GM21786 (cell line): ENCODE measurements at regions not wholly inside any gene's neighbourhood (a gene's known extent, or its start where the extent isn't known, plus 50 kb on each side); places are given as distances from the start of the nearest gene placed in this dataset.

Experiments used
- ATAC-seq: cut with Tn5 transposase; IDR thresholded peaks from one replicate; pipeline ENCODE4 v1.9.1; 2021; ENCODE audit not compliant: unreplicated experiment

DNA sequence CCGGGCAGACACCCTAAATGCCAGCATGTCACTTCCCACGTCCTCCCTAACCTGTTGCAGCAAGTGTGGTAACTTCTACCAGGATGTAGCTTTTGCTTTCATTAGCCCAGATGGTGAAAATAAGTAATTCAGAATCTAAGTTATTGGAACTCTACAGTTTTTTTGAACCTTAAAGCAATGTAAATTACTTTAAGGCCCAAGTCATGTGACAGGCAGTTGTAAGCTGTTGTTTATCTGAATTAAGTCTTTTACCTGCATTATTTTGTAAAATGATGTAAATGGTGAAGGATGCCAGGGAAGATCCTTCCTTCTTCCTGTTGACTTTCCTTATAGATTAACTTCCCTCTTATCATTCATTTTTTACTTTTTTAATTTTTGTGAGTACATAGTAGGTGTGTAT lies 670.2 kb downstream of the SEMA5A start:
- ATAC-seq = no peak

DNA sequence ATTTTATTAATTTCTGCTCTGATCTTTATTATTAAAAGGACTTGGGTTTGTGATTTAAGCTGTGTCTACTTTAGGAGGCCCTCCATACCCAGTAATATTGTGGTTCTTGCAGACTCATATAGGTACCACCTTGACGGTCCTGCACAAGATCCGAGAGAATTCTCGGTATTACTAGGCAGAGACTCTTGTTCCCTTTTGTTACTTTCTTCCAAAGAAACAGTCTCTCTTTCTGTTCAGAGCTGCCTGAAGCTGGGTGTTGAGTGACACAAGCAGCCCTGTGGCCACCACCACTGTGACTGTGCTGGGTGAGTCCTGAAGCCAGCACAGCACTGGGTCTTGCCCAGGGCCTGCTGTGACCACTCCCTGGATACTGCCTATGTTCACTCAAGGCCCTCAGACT lies 666.6 kb downstream of the SEMA5A start:
- no peak for ATAC-seq

DNA sequence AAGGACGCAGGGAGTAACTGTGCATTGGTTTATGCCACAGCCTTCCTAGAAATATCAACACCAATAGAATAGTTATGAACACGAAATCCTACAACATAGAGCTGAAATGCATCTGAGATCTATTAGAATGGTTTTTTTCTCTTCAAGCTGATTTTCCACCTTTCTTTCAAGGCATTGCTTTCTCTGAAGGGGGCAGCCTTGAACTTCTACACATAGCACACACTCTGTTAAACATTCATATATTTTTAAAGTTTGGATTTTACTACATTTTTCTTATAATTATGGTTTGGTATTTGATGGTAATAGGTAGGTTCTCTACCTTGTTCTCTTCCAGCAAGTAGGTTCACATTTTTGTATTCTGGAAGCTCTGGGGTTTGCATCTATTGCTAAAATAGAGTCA lies 661.8 kb downstream of the SEMA5A start:
- ATAC-seq = no peak

DNA sequence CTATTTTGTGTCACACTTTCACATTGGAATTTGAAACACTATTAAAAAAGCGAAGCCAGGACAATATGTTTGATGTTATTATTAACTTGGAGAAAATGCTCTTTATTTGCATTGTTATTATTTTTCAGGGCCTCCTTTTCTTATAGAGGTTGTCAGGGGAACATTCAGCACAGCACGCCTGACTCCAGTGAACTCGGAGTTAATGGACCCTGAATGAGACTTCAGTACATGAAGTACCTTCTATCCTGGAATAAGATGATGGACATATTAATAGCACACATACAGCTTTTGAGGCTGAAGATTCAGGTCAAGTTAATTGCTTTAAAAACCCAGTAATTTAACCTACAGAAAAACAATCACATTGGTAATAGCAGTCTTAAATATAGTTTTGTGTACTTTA lies 652.9 kb downstream of the SEMA5A start:
- no peak for ATAC-seq

DNA sequence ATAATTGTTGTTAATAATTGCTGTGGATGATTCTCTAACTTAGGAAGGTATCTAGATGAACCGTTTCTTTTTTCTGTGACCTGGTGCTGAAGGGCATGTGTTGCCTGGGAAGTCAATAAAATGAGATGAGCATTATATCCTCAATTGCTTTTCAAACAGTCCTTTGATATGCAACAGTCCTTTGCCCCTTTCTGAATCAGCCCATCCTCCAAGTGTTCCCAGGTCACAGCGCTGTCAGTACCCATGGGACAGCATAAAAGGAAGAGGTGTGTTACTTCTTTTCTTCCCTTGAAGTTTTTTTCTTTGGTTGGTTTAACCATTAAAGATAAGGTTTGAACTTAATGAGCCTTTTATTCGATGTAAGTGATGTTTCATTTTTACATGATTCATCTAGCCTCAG lies 651.8 kb downstream of the SEMA5A start:
- ATAC-seq = no peak

DNA sequence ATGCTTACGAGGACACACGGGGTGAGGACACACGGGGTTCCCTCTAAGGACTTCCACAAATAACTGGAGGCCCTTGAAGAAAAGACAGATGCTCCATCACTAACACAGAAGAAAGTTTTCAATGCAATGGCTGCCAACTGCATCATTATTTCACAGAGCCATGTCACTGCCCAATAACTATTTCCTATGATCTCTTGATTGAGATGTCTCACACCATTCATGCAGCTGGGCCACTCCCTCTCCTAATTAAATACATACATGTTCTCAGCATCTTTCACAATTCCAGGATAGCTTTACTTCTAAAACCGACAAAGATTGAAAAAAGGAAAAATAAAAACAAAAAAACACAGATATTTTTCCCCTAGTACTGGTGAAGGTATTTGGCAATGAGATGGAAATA lies 650.8 kb downstream of the SEMA5A start:
- ATAC-seq = no peak

DNA sequence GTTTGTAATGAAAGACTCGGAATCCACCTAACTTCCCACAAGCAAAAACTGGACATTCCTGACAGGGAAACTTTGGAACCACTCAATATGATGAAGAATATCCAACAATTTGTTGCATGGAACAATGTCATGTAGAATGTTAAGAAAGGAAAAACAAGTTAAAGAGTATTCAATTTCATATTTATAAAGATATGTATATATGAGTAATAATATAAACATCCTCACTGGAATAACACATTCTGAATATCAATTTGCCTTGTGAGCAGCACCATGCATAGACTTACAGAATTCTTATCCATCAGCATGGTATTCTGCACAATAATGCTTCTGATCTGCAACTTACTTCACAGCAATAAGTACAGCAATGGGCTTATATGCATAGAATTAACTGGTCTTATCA lies 650.3 kb downstream of the SEMA5A start:
- no peak for ATAC-seq

DNA sequence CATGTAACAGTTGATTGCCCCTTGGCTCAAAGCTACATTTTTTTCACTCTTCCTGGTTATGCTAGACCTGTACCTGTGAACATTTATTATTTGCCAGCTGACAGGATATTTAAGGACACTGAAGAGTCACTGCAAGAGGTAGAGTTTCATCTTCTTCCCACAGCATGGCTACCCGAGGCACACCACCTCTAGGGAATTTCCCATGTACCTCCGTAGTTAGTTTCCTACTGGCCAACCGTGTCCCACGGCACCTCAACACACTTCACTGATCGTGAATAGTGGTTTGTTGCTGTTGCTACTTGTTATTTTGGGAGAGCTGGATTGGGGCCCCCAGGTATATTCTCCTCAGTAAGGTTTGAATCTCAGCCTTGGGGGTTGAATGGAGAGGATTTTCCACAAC lies 648.6 kb downstream of the SEMA5A start:
- ATAC-seq = no peak

DNA sequence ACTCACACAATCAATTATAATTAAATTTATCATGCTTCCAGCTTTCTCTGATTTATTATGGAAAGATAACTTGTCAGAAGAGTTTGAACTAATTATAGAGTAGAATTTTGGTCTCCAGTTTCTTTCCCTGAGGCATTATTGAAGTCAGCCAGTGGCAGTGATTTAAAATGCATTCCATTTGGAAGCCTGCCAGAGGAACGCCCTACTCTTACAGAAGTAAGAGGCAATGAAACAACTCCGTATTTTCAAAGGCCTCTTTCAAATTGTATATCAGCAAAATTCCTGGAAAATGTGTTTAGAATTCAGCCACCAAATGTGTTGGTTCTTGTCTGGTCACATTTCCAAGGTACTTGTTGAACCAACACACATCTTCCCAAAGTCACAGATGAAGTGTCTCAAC lies 640.9 kb downstream of the SEMA5A start:
- ATAC-seq = no peak

DNA sequence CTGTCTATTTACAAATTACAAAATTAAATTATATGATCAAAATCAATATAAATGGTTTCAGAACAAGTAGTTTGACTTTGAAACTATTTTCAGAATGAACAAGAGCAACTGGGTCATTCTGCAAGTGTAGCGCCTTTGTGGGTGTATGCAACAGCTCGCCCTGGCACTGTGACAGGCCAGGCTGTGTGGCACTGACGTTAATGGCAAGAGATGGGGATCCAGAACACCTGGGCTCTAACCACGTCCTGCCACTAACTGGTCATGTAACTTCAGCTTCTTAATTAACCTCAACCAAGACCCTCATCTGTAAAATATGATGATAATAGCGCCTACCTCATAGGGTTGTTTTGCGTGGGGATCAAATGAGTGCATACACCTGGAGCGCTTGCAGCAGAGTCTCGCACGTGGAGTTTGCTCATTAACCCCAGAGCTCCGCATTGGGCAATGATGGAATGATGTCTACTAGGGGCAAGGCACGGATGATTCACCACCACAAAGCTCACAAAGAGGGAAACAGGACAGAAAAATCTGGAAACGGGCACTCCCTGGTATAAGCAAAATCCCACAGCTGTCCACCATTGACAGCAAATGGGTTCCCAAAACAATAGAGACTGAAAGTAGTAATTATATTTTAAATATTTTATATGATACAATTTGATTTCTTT lies 639.4 kb downstream of the SEMA5A start:
- no peak for ATAC-seq

DNA sequence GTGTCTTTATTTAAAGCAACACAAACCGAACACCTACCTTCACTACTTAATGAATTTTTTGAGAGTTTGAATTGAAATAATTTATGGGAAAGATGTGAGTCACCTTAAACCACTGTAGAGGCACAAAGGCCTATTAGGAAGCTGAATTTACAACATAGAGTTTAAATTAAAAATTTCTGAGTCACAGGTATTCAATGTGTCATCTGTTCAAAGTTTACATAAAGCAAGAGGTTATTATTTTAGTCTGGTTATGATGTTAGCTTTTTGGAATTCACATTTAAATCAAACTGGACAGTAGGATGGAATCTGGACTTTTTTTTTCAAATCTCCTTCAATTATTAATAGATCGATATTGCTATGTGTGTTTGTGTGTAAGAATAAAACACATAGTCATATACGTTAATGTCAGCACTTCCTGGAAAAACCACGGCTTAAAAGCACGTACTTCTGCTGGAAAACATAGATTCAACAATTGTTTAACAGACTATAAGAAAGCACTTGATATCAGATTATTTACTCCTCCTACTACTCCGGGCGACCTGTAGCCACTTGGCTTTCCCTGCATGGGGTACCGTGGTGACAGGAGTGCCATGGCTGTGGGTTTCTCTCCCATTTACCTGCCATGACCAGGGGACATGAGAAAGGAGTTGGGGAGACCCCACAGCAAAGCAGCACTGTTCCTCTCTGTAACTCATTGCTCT lies 638.6 kb downstream of the SEMA5A start:
- ATAC-seq = no peak

DNA sequence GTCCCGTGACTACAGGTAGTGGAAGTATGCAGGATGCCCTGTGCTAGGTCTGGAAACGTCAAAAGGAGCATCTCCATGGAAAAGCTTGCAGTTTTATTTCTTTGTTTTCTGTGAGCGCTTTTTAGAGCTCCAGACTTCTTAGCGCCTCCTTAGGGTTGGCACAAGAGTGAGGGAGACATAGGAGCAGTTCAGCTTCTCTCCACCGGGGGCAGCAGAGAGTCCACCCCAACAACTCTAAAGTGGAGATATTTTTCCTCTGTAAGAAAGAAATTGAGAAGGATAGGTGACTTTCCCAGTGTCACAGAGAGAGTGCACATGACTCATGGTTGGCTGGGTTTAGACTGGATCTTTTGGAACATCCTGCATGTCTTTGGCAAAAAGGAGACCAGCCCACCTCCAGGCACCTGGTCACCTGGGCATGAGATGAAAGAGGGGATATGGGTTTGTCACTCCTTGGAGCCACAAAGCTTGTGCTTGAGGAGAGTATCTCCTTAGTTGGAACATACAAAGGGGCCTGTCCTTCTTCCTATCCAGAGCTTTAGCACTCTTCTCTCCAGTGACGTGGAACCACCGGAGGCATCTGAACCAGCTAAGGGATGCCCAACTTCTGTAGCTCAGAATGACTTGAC lies 637.7 kb downstream of the SEMA5A start:
- peak; percentile 72 for ATAC-seq

DNA sequence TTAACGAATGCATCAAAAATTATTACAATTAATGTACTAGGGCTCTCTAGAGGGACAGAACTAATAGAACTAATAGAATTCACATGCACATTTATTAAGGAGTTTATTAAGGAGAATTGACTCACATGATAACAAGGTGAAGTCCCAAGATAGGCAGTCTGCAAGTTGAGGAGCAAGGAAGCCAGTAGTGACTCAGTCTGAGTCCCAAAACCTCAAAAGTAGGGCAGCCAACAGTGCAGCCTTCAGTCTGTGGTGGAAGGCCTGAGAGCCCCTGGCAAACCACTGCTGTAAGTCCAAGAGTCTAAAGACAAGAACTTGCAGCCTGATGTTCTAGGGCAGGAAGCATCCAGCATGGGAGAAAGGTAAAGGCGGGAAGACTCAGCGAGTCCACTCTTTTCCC lies 633.8 kb downstream of the SEMA5A start:
- no peak for ATAC-seq

DNA sequence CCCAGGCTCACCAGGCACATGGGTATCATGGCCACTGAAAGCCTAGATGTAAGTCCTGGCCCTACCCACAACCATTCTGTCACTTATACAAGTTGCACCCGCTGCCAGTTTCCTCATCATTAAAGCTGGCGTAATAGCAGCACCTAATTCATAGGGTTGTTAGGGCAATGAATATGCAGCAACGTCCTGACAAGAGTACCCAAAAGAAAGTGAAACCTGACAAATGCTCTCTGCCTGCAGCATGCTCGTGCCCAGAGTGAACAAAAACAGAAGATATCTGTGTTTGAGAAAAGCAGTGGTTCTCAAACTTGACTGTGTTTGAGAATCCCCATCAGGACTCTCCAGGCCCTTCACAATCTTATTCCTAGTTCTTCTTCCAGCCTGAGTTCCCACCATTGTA lies 632.4 kb downstream of the SEMA5A start:
- peak; percentile 77 for ATAC-seq

DNA sequence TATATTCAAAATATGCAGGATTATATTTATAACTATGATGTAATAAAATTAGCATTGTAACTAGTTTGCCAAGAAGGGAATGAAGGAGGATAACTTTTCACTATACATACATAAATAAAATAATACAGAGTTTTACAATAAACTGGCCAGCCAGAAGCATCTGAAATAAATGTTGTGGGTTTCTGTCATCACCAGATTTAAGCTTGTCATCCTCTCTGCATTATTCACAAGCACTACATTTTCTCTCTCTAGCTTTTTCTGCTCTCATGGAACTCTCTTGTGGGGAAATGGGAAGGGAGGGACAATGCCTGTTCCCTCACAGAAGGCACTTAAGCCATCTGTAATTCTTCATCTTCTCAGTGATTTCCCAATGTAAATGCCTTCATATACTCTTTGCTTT lies 626.8 kb downstream of the SEMA5A start:
- ATAC-seq = no peak

DNA sequence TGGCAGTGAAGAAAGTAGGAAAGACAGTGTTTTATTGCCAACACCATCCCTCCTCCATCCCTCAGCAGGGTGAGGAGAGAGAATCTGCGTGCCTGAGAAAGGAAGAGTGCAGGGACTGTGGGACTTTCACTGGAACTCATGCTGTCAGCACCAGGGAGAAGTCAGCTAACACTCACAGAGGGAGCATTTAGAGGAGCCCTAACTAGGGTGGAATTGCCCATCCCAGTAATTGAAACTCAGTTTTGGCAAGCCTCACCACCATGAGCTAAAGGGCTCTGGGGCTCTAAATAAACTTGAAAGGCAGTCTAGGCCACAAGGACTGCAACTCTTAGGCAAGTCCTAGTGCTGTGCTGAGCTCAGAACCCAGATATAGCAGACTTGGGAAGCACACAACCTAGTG lies 622.3 kb downstream of the SEMA5A start:
- no peak for ATAC-seq

DNA sequence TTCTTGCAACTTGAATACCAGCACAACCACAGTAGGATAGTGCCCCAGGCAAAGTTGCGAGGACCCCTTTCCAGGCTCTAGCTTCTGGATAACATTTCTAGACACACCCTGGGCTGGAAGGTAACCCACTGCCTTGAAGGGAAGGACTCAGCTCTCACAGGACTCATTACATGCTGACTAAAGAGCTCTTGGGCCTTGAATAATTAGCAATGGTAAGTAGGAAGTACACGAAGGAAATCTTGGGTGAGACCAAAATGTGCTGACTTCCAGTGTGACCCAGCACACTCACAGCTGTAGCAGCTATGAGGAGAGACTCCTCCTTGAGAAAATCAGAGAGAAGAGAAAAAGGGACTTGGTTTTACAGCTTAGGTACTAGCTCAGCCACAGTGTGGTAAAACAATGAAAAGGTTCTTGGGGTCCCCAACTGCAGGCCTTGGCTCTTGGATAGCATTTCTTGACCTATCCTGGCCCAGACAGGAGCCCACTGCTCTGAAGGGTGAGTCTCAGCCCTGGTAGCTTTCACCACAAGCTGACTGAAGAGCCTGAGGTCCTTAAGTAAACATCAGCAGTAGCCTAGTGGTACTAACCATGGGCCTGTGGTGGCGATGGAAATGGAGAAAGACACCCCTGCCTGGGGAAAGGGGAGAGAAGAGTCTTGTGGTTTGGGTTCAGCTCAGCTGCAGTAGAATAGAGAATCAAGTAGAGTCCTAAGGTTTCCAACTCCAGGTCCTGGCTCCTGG lies 621.7 kb downstream of the SEMA5A start:
- no peak for ATAC-seq

DNA sequence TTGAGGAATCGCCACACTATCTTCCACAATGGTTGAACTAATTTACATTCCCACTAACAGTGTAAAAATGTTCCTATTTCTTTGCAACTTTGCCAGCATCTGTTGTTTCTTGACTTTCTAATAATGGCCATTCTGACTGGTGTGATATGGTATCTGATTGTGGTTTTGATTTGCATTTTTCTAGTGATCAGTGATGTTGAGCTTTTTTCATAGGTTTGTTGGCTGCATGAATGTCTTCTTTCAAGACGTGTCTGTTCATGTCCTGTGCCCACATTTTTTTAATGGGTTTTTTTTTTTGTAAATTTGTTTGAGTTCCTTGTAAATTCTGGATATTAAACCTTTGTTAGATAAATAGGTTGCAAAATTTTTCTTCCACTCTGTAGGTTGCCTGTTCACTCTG lies 615.9 kb downstream of the SEMA5A start:
- no peak for ATAC-seq

DNA sequence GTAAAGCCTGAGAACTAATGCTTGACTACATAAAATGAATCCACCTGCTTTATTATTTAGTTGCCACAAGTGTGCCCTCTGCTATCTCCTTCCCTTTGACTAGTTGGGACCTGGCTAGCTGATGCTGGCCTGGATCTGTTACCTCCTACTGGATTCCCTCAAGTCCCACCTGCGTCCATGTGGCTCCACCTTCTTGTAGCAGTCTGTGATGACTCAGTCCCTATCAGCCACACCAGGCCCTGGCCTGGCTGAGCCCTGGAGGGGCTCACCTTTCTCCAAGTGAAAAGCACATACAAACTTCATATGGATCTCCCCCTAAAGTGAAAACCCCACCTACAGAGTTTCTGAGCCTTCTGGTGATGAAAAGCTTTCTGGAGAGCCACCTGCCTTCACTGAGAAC lies 611.4 kb downstream of the SEMA5A start:
- no peak for ATAC-seq

DNA sequence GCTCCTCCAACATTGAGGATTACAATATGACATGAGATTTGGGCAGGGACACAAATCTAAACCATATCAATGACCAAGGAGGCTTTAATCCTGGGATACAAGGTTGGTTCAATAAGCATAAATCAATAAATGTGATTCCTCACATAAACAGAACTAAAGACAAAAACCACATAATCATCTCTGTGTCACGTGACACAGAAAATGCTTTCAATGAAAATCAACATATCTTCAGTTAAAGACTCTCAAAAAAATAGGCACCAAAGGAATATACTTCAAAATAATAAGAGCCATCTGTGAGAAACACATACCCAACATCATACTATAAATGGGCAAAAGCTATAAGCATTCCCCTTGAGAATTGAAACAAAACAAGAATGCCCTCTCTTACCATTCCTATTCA lies 604.9 kb downstream of the SEMA5A start:
- ATAC-seq = no peak

DNA sequence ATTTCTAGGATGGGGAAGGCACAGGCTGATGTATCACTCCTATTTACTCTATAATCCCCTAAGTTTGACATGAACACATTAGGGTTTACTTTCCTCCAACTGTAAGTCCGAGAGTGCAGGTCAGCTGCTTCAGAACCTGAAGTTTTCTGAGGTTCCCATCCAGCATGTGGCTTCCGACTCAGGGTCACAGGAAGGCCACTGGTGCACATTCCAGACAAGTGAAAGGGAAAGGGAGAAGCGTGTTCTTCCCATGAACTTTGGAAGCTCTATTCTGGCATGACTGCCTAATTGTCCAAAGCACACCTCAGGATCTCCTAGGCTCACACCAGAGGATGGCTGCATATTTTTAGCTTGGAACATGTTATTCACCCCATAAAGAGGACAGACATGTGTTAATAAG lies 602.6 kb downstream of the SEMA5A start:
- ATAC-seq = no peak

DNA sequence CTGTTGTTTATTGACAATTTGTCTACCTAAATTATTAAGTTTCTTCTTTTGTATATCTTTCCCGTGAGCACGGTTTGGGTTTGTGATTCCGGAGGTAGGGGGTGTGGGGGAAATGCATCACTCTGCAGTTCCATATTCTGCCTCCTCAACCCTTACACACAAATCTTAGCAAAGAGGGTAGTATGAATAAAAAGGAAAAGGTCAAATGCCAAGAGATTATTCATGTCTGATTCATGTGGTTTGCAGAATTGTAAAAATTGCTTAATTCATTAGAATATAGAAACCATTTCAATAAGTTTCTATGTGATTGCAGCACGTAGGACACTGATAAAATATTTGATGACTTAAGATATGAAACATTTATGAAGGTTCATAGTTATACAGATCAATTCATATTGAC lies 601.9 kb downstream of the SEMA5A start:
- ATAC-seq = no peak
